Liver (tissue), 8 donors: ENCODE measurements at regions not wholly inside any gene's neighbourhood (a gene's known extent, or its start where the extent isn't known, plus 50 kb on each side); places are given as distances from the start of the nearest gene placed in this dataset.

ENCODE experiments used
- DNase-seq: peaks from one replicate; pipeline ENCODE4 v3.0.0-alpha.2; 2017; ENCODE audit warnings: low spot score
- H3K27ac ChIP-seq, 2 donors: one replicate each; pipeline ENCODE4 v1.7.0; 2013; ENCODE audit warnings: inconsistent platforms in 2 of 2, low read length in 2 of 2, control low read depth in 1 of 2, low read depth in 1 of 2, mild to moderate bottlenecking in 1 of 2
- H3K27me3 ChIP-seq, 4 donors: one replicate each; pipeline versions ENCODE4 v1.6.1 to v1.7.0; 2013; ENCODE audit warnings: low read length in 3 of 4, inconsistent platforms in 1 of 4, mild to moderate bottlenecking in 1 of 4, moderate library complexity in 1 of 4; ENCODE audit not compliant: control insufficient read depth in 4 of 4, insufficient read depth in 4 of 4
- H3K36me3 ChIP-seq, 4 donors: one replicate each; pipeline versions ENCODE4 v1.6.1 to v1.7.0; 2013; ENCODE audit warnings: low read length in 3 of 4, mild to moderate bottlenecking in 3 of 4, low read depth in 1 of 4, moderate library complexity in 1 of 4; ENCODE audit not compliant: control insufficient read depth in 4 of 4, insufficient read depth in 3 of 4
- H3K4me1 ChIP-seq, 4 donors: one replicate each; pipeline versions ENCODE4 v1.6.1 to v1.7.0; 2013; ENCODE audit warnings: low read length in 3 of 4, mild to moderate bottlenecking in 3 of 4, moderate library complexity in 1 of 4; ENCODE audit not compliant: control insufficient read depth in 4 of 4, insufficient read depth in 4 of 4
- H3K4me3 ChIP-seq, 3 donors: one replicate each; pipeline versions ENCODE4 v1.6.1 to v1.7.0; 2013; ENCODE audit warnings: low read length in 3 of 3, control low read depth in 1 of 3, low read depth in 1 of 3, mild to moderate bottlenecking in 1 of 3
- H3K9ac ChIP-seq, 2 donors: one replicate each; pipeline ENCODE4 v1.7.0; 2013; ENCODE audit warnings: low read length in 2 of 2, mild to moderate bottlenecking in 2 of 2, moderate library complexity in 2 of 2, control low read depth in 1 of 2, low read depth in 1 of 2
- H3K9me3 ChIP-seq, 4 donors: one replicate each; pipeline versions ENCODE4 v1.6.1 to v1.7.0; 2013; ENCODE audit warnings: low read length in 3 of 4; ENCODE audit not compliant: control insufficient read depth in 4 of 4
- EGR1 ChIP-seq, 2 donors: IDR thresholded peaks; 2 replicates each; pipeline ENCODE4 v1.6.1; 2016 to 2018; ENCODE audit warnings: antibody characterized with exemption in 2 of 2, low read depth in 2 of 2
- FOXA1 ChIP-seq: IDR thresholded peaks from 2 replicates; pipeline ENCODE4 v1.6.1; 2016; ENCODE audit warnings: antibody characterized with exemption
- FOXA2 ChIP-seq: IDR thresholded peaks from 2 replicates; pipeline ENCODE4 v1.6.1; 2016; ENCODE audit warnings: antibody characterized with exemption
- GABPA ChIP-seq, 2 donors: IDR thresholded peaks in 1 of 2; conservative IDR thresholded peaks in 1 of 2; 2 replicates each; pipeline ENCODE4 v1.6.1; 2016; ENCODE audit warnings: antibody characterized with exemption in 2 of 2, mild to moderate bottlenecking in 1 of 2, moderate library complexity in 1 of 2
- HNF4A ChIP-seq, 2 donors: conservative IDR thresholded peaks; 2 replicates each; pipeline ENCODE4 v1.6.1; 2016; ENCODE audit warnings: antibody characterized with exemption in 2 of 2, mild to moderate bottlenecking in 2 of 2
- HNF4G ChIP-seq: IDR thresholded peaks from 2 replicates; pipeline ENCODE4 v1.6.1; 2016; ENCODE audit warnings: antibody characterized with exemption
- JUND ChIP-seq, 2 donors: IDR thresholded peaks; 2 replicates each; pipeline ENCODE4 v1.6.1; 2016; ENCODE audit warnings: antibody characterized with exemption in 2 of 2
- NR2F2 ChIP-seq: IDR thresholded peaks from 2 replicates; pipeline ENCODE4 v1.6.1; 2016; ENCODE audit warnings: antibody characterized with exemption
- RAD21 ChIP-seq, 2 donors: IDR thresholded peaks; 2 replicates each; pipeline ENCODE4 v1.6.1; 2016; ENCODE audit warnings: antibody characterized with exemption in 2 of 2, mild to moderate bottlenecking in 2 of 2
- RXRA ChIP-seq, 2 donors: IDR thresholded peaks; 2 replicates each; pipeline ENCODE4 v1.6.1; 2017 to 2018; ENCODE audit warnings: antibody characterized with exemption in 2 of 2, mild to moderate bottlenecking in 1 of 2
- SP1 ChIP-seq: IDR thresholded peaks from 2 replicates; pipeline ENCODE4 v1.6.1; 2018; ENCODE audit warnings: antibody characterized with exemption, mild to moderate bottlenecking
- TAF1 ChIP-seq: conservative IDR thresholded peaks from 2 replicates; pipeline ENCODE4 v1.6.1; 2016; ENCODE audit warnings: antibody characterized with exemption, mild to moderate bottlenecking
- YY1 ChIP-seq: IDR thresholded peaks from 2 replicates; pipeline ENCODE4 v1.6.1; 2016; ENCODE audit warnings: antibody characterized with exemption, mild to moderate bottlenecking
- WGBS: extraction: QIAGEN DNeasy Blood & Tissue Kit; methylation state at CpG from one replicate; pipeline ENCODE4 v1.1.7; 2013; 5-methylcytosine and 5-hydroxymethylcytosine counted together
- TF ChIP-seq, protein P1 (sequence below): IDR thresholded peaks from 2 replicates; pipeline ENCODE4 v1.6.1; 2016; ENCODE audit warnings: antibody characterized with exemption
- TF ChIP-seq, protein P2 (sequence below): fragments of 150-350 bp; IDR thresholded peaks from 2 replicates; pipeline ENCODE4 v1.5.1; 2017; ENCODE audit warnings: improper control_type of control experiment, low read depth, low read length; ENCODE audit not compliant: missing input control
- TF ChIP-seq, protein P3 (sequence below): IDR thresholded peaks from 2 replicates; pipeline ENCODE4 v1.6.1; 2016; ENCODE audit warnings: antibody characterized with exemption, mild to moderate bottlenecking
- TF ChIP-seq, protein P4 (sequence below): IDR thresholded peaks from 2 replicates; pipeline ENCODE4 v1.6.1; 2016; ENCODE audit warnings: antibody characterized with exemption
- TF ChIP-seq, protein P5 (sequence below): IDR thresholded peaks from 2 replicates; pipeline ENCODE4 v1.6.1; 2016; ENCODE audit warnings: antibody characterized with exemption
- donor health status: healthy.
- donor health status: healthy.
- donor health status: healthy.
- donor health status: healthy.
- donor health status: healthy.

DNA sequence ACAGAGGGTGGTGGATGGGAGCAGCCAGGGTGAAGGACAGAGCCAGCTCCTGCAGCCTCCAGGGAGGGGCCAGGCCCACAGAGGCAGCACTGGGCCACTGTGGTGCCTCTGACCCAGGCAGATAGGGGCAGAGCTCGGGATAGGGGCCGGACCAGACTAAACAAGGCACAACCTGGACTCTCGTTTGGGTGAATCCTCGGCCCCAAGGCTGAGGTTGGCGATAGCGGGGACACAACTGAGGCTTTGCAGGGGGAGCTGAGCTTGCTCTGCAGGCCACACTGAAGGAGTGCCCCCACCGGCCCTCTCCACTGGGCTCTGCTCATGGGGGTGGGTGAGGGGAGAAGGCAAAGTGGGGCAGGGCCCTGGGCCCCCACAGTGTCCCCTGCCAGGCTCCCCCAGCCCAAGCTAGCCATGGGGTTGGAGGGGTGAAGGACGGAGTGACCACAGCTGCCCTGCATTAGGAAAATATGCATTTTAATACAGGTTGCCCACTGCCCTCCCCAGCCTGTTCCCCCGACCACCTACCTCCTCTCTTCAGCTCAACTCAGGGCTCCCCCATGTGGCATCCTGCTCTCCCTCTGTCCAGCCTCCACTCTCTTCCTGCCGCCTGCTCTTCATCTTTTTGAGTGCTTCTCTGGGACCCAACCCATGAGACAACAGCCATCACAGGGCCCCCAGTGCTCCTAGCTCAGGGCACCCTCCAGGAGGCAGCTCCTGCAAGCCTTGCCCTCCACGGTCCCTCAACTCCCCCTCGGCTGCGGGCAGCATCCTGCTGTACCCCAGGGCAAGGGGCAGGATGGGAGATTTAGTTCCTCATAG is 152.8 kb downstream of the INHBB start:
- Histone ChIP-seq H3K9ac (no peak overlapping the region), H3K4me1 (peaks cover 5 to 15% (median 9%) of the 10 kb centered on the region in 4 donors), H3K27me3 (no peaks in the 10 kb centered on the region), H3K27ac (no peak overlapping the region), H3K36me3 (no peaks in the 10 kb centered on the region), H3K4me3 (no peak overlapping the region), H3K9me3 (no peaks in the 10 kb centered on the region)
- TF ChIP-seq, protein P1, sequence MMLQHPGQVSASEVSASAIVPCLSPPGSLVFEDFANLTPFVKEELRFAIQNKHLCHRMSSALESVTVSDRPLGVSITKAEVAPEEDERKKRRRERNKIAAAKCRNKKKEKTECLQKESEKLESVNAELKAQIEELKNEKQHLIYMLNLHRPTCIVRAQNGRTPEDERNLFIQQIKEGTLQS, result no peak
- TF ChIP-seq TAF1 (no peak), JUND (IDR thresholded peaks at IDR 0.05) (no peak), FOXA2 (no peak), RAD21 (IDR thresholded peaks at IDR 0.05) (no peak), HNF4G (no peak), YY1 (no peak), EGR1 (IDR thresholded peaks at IDR 0.05; ENCODE audit: low read depth in 2 of 2) (no peak), GABPA (IDR thresholded peaks at IDR 0.05 in 1 of 2, conservative IDR thresholded peaks at IDR 0.05 in 1 of 2) (no peak), FOXA1 (no peak), NR2F2 (no peak), HNF4A (conservative IDR thresholded peaks at IDR 0.05) (no peak), SP1 (no peak), RXRA (IDR thresholded peaks at IDR 0.05) (no peak)
- TF ChIP-seq, protein P2, sequence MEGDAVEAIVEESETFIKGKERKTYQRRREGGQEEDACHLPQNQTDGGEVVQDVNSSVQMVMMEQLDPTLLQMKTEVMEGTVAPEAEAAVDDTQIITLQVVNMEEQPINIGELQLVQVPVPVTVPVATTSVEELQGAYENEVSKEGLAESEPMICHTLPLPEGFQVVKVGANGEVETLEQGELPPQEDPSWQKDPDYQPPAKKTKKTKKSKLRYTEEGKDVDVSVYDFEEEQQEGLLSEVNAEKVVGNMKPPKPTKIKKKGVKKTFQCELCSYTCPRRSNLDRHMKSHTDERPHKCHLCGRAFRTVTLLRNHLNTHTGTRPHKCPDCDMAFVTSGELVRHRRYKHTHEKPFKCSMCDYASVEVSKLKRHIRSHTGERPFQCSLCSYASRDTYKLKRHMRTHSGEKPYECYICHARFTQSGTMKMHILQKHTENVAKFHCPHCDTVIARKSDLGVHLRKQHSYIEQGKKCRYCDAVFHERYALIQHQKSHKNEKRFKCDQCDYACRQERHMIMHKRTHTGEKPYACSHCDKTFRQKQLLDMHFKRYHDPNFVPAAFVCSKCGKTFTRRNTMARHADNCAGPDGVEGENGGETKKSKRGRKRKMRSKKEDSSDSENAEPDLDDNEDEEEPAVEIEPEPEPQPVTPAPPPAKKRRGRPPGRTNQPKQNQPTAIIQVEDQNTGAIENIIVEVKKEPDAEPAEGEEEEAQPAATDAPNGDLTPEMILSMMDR, result no peak
- TF ChIP-seq, protein P3, sequence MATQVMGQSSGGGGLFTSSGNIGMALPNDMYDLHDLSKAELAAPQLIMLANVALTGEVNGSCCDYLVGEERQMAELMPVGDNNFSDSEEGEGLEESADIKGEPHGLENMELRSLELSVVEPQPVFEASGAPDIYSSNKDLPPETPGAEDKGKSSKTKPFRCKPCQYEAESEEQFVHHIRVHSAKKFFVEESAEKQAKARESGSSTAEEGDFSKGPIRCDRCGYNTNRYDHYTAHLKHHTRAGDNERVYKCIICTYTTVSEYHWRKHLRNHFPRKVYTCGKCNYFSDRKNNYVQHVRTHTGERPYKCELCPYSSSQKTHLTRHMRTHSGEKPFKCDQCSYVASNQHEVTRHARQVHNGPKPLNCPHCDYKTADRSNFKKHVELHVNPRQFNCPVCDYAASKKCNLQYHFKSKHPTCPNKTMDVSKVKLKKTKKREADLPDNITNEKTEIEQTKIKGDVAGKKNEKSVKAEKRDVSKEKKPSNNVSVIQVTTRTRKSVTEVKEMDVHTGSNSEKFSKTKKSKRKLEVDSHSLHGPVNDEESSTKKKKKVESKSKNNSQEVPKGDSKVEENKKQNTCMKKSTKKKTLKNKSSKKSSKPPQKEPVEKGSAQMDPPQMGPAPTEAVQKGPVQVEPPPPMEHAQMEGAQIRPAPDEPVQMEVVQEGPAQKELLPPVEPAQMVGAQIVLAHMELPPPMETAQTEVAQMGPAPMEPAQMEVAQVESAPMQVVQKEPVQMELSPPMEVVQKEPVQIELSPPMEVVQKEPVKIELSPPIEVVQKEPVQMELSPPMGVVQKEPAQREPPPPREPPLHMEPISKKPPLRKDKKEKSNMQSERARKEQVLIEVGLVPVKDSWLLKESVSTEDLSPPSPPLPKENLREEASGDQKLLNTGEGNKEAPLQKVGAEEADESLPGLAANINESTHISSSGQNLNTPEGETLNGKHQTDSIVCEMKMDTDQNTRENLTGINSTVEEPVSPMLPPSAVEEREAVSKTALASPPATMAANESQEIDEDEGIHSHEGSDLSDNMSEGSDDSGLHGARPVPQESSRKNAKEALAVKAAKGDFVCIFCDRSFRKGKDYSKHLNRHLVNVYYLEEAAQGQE, result no peak
- TF ChIP-seq, protein P4, sequence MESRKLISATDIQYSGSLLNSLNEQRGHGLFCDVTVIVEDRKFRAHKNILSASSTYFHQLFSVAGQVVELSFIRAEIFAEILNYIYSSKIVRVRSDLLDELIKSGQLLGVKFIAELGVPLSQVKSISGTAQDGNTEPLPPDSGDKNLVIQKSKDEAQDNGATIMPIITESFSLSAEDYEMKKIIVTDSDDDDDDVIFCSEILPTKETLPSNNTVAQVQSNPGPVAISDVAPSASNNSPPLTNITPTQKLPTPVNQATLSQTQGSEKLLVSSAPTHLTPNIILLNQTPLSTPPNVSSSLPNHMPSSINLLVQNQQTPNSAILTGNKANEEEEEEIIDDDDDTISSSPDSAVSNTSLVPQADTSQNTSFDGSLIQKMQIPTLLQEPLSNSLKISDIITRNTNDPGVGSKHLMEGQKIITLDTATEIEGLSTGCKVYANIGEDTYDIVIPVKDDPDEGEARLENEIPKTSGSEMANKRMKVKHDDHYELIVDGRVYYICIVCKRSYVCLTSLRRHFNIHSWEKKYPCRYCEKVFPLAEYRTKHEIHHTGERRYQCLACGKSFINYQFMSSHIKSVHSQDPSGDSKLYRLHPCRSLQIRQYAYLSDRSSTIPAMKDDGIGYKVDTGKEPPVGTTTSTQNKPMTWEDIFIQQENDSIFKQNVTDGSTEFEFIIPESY, result no peak
- TF ChIP-seq, protein P5, sequence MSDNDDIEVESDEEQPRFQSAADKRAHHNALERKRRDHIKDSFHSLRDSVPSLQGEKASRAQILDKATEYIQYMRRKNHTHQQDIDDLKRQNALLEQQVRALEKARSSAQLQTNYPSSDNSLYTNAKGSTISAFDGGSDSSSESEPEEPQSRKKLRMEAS, result no peak
- DNase-seq, result no peak
- 84% methylated on average over 13 of the region's 13 CpGs for WGBS
